DND-41 (cell line): ENCODE measurements at regions not wholly inside any gene's neighbourhood (a gene's known extent, or its start where the extent isn't known, plus 50 kb on each side); places are given as distances from the start of the nearest gene placed in this dataset.

Experiments
- ATAC-seq: fragments of 200-7000 bp; cut with Tn5 transposase; 3 replicates; pipeline ENCODE4 v1.9.1; 2021; ENCODE audit warnings: low read depth; ENCODE audit not compliant: insufficient read depth
- DNase-seq: peaks from one replicate; pipeline ENCODE4 v3.0.0-alpha.2; 2020
- H2AFZ ChIP-seq: 2 replicates; pipeline ENCODE4 v1.6.0; 2012; ENCODE audit warnings: low read depth, low read length
- H3K27ac ChIP-seq: 2 replicates; pipeline ENCODE4 v1.5.1; 2012; ENCODE audit warnings: low read length, inconsistent platforms
- H3K27me3 ChIP-seq: fragments of 200-600 bp; sonication (generic); 2 replicates; pipeline ENCODE4 v1.6.0; 2012; ENCODE audit warnings: low read length, mild to moderate bottlenecking, inconsistent platforms; ENCODE audit not compliant: insufficient read depth, poor library complexity
- H3K36me3 ChIP-seq: 2 replicates; pipeline ENCODE4 v1.5.1; 2012; ENCODE audit warnings: low read length, inconsistent platforms; ENCODE audit not compliant: insufficient read depth
- H3K4me1 ChIP-seq: 2 replicates; pipeline ENCODE4 v1.5.1; 2012; ENCODE audit warnings: mild to moderate bottlenecking, low read length; ENCODE audit not compliant: insufficient read depth
- H3K4me2 ChIP-seq: 2 replicates; pipeline ENCODE4 v1.6.0; 2012; ENCODE audit warnings: mild to moderate bottlenecking, moderate library complexity, low read length, inconsistent platforms; ENCODE audit not compliant: insufficient read depth
- H3K4me3 ChIP-seq, 2 experiments: fragments of 200-600 bp in 1 of 2; shearing (Covaris generic) in 1 of 2; 2 replicates each; pipeline ENCODE4 v1.5.1; 2012 to 2016; ENCODE audit warnings: inconsistent platforms in 2 of 2, low read length in 2 of 2, mild to moderate bottlenecking in 2 of 2, low read depth in 1 of 2, moderate library complexity in 1 of 2
- H3K79me2 ChIP-seq: 2 replicates; pipeline ENCODE4 v1.6.0; 2012; ENCODE audit warnings: low read length, inconsistent platforms; ENCODE audit not compliant: insufficient read depth
- H3K9ac ChIP-seq: 2 replicates; pipeline ENCODE4 v1.6.0; 2012; ENCODE audit warnings: low read depth, mild to moderate bottlenecking, inconsistent platforms, low read length, moderate library complexity
- H3K9me3 ChIP-seq: 2 replicates; pipeline ENCODE4 v1.5.1; 2012; ENCODE audit warnings: low read length, moderate library complexity, mild to moderate bottlenecking, inconsistent platforms; ENCODE audit not compliant: insufficient read depth, severe bottlenecking
- H4K20me1 ChIP-seq: 2 replicates; pipeline ENCODE4 v1.6.0; 2012; ENCODE audit warnings: low read length; ENCODE audit not compliant: insufficient read depth
- EZH2 ChIP-seq: IDR thresholded peaks from 3 replicates; pipeline ENCODE4 v1.6.1; 2012; ENCODE audit warnings: borderline replicate concordance, low read depth, mild to moderate bottlenecking, moderate library complexity, low read length, inconsistent platforms; ENCODE audit not compliant: severe bottlenecking
- TF ChIP-seq, protein P1 (sequence below): IDR thresholded peaks from 2 replicates; pipeline ENCODE4 v1.5.1; 2012; ENCODE audit warnings: borderline replicate concordance, low read length, moderate library complexity, mild to moderate bottlenecking; ENCODE audit not compliant: poor library complexity, severe bottlenecking; ENCODE audit errors: extremely low read depth

DNA sequence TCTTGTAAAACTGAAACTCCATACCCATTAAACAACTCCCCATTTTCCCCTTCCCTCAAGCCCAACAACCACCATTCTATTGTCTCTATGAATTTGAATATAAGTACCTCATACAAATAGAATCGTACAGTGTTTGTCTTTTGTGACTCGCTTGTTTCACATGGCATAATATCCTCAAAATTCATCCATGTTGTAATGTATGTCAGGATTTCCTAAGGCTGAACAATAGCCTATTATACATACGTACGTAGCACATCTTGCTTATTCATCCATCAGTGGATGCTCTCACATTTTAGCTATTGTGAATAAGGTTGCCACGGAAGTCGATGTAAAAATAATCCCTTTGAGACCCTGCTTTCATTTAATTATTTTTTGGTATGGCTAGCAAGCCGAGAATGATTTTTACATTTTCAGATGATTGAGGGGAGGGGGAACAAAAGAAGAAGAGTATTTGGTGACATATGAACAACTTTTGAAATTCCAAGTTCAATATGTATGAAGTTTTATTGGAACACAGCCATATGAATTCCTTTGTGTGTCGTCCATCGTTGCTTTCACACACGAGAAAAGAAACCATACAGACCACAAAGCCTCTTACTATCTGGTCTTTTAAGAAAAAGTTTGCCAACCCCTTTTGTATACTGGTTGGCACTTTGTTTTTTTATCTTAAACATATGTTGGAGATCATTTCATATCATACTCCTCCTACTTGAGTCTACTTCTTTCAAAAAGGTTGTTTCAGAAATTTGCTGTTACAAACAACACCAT is 371.2 kb downstream of the NPIPA8 start:
- no peak for TF ChIP-seq EZH2
- TF ChIP-seq, protein P1, sequence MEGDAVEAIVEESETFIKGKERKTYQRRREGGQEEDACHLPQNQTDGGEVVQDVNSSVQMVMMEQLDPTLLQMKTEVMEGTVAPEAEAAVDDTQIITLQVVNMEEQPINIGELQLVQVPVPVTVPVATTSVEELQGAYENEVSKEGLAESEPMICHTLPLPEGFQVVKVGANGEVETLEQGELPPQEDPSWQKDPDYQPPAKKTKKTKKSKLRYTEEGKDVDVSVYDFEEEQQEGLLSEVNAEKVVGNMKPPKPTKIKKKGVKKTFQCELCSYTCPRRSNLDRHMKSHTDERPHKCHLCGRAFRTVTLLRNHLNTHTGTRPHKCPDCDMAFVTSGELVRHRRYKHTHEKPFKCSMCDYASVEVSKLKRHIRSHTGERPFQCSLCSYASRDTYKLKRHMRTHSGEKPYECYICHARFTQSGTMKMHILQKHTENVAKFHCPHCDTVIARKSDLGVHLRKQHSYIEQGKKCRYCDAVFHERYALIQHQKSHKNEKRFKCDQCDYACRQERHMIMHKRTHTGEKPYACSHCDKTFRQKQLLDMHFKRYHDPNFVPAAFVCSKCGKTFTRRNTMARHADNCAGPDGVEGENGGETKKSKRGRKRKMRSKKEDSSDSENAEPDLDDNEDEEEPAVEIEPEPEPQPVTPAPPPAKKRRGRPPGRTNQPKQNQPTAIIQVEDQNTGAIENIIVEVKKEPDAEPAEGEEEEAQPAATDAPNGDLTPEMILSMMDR, result no peak
- no peak overlapping the region for H2AFZ ChIP-seq
- DNase-seq, result no peak
- H4K20me1 ChIP-seq, result no peaks in the 10 kb centered on the region
- H3K9me3 ChIP-seq, result no peaks in the 10 kb centered on the region
- no peak overlapping the region for H3K27ac ChIP-seq
- no peak for ATAC-seq
- no peak overlapping the region for H3K4me3 ChIP-seq
- peaks cover 3% of the 10 kb centered on the region for H3K27me3 ChIP-seq
- H3K9ac ChIP-seq, result no peak overlapping the region
- H3K4me2 ChIP-seq, result no peak overlapping the region
- no peaks in the 10 kb centered on the region for H3K79me2 ChIP-seq
- no peaks in the 10 kb centered on the region for H3K4me1 ChIP-seq
- no peaks in the 10 kb centered on the region for H3K36me3 ChIP-seq

DNA sequence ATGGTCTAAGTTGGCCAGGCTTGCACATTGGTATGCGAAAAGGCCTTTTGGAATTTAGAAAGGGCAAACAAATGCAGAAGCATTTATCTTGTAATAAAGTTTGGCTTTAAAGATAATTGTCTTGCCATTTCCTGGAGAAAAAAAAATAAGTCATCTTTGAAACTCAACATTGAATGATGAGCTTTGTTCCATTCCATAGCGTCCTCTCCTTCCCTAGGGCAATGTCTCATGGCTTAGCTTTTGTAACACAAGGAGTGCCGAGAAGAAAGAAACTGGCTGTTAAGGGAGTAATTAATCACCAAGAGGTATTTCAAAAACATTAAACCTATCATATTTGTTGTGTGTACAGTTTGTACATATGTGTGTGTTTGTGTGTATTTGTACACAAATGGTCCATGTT is 372.3 kb downstream of the NPIPA8 start:
- no peaks in the 10 kb centered on the region for H3K79me2 ChIP-seq
- no peaks in the 10 kb centered on the region for H3K27me3 ChIP-seq
- no peak overlapping the region for H3K4me2 ChIP-seq
- no peak for ATAC-seq
- H3K9ac ChIP-seq, result no peak overlapping the region
- H3K27ac ChIP-seq, result no peak overlapping the region
- H3K36me3 ChIP-seq, result no peaks in the 10 kb centered on the region
- no peak for TF ChIP-seq EZH2
- TF ChIP-seq, protein P1, result no peak
- H3K4me3 ChIP-seq, result no peak overlapping the region
- DNase-seq, result no peak
- H3K9me3 ChIP-seq, result no peaks in the 10 kb centered on the region
- H2AFZ ChIP-seq, result no peak overlapping the region
- no peaks in the 10 kb centered on the region for H4K20me1 ChIP-seq
- no peaks in the 10 kb centered on the region for H3K4me1 ChIP-seq

DNA sequence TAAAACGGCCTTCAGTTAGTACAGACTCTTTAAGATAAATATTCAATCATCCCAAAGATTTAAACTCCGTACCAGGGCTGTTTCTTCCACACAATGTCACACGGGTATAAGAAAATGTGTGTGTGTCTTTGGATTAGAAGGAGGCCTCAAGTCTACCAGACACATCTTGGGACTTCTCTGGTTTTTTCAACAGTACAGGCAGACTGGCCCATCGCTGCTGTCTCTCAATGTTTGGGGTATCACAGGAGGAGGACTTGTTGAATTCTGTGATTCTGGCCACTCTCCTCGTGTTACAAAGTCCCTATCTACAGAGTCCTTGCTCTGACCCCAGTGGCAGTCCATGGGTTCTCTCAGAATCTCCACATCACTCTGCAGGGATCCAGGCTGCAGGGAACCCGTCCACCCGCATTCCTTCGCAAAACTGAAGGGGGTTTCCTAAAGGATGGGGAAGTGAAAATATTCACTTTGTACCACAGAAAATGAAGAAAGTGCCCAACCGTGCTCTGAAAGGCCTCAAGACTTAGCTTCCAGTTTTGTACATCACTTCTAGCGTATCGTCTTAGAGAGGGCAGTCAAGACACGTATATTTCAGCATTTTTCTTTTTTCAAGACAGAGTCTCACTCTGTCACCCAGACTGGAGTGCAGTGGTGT is 373.2 kb downstream of the NPIPA8 start:
- H3K79me2 ChIP-seq, result no peaks in the 10 kb centered on the region
- no peaks in the 10 kb centered on the region for H3K4me1 ChIP-seq
- DNase-seq (no peak), ATAC-seq (no peak)
- no peak overlapping the region for H2AFZ ChIP-seq
- H3K4me2 ChIP-seq, result no peak overlapping the region
- H3K9me3 ChIP-seq, result no peaks in the 10 kb centered on the region
- no peak overlapping the region for H3K9ac ChIP-seq
- H3K4me3 ChIP-seq, result no peak overlapping the region
- H4K20me1 ChIP-seq, result no peaks in the 10 kb centered on the region
- H3K27ac ChIP-seq, result no peak overlapping the region
- H3K36me3 ChIP-seq, result no peaks in the 10 kb centered on the region
- H3K27me3 ChIP-seq, result no peaks in the 10 kb centered on the region
- TF ChIP-seq, protein P1, result no peak
- no peak for TF ChIP-seq EZH2
